WTC11 (cell line): ENCODE measurements at regions not wholly inside any gene's neighbourhood (a gene's known extent, or its start where the extent isn't known, plus 50 kb on each side); places are given as distances from the start of the nearest gene placed in this dataset.

Source experiments
- ATAC-seq: fragments of 200-7000 bp; cut with Tn5 transposase; 2 replicates; pipeline ENCODE4 v1.10.0; 2021; ENCODE audit warnings: mild to moderate bottlenecking, moderate library complexity
- CTCF ChIA-PET: fragments of 300-600 bp; sonication (Branson Sonifier 250); formaldehyde crosslinking; loops from one replicate; lab custom pipeline; 2021; ENCODE audit warnings: antibody characterized with exemption; lab: Charles Lee
- POLR2A ChIA-PET: fragments of 350-600 bp; sonication (Branson Sonifier 250); formaldehyde crosslinking; loops from one replicate; lab custom pipeline; 2021; ENCODE audit warnings: antibody characterized with exemption; lab: Charles Lee
- DNase-seq: peaks from one replicate; pipeline ENCODE4 v3.0.0; 2021; ENCODE audit warnings: low spot score
- H3K27ac Mint-ChIP-seq: 2 replicates; pipeline ENCODE4 v1.8.0; 2021; ENCODE audit warnings: mixed read lengths
- H3K27me3 Mint-ChIP-seq: 2 replicates; pipeline ENCODE4 v1.8.0; 2021; ENCODE audit warnings: low read depth, mild to moderate bottlenecking, moderate library complexity, mixed read lengths
- H3K36me3 Mint-ChIP-seq: 2 replicates; pipeline ENCODE4 v1.8.0; 2021; ENCODE audit warnings: mixed read lengths
- H3K4me1 Mint-ChIP-seq: 2 replicates; pipeline ENCODE4 v1.8.0; 2022; ENCODE audit warnings: mixed read lengths
- H3K4me3 Mint-ChIP-seq: 2 replicates; pipeline ENCODE4 v1.8.0; 2021; ENCODE audit warnings: mild to moderate bottlenecking, moderate library complexity, mixed read lengths
- H3K9me3 Mint-ChIP-seq: 2 replicates; pipeline ENCODE4 v1.8.0; 2021; ENCODE audit warnings: mixed read lengths
- FOXP1 ChIP-seq: sonication (generic); formaldehyde crosslinking; IDR thresholded peaks from 2 replicates; pipeline ENCODE4 v1.8.0; 2022; ENCODE audit warnings: missing genetic modification reagents, mild to moderate bottlenecking, moderate library complexity, borderline replicate concordance
- NFYB ChIP-seq: sonication (generic); formaldehyde crosslinking; conservative IDR thresholded peaks from 2 replicates; pipeline ENCODE4 v1.8.0; 2022; ENCODE audit warnings: low read depth, missing genetic modification reagents
- OVOL2 ChIP-seq: fragments of 250-450 bp; sonication (Bioruptor Pico); IDR thresholded peaks from 2 replicates; pipeline ENCODE4 v1.9.0; 2021; ENCODE audit warnings: mild to moderate bottlenecking, borderline replicate concordance
- PRRX2 ChIP-seq: fragments of 250-450 bp; sonication (Bioruptor Pico); IDR thresholded peaks from 2 replicates; pipeline ENCODE4 v1.8.0; 2021; ENCODE audit warnings: mild to moderate bottlenecking
- RELA ChIP-seq: sonication (generic); formaldehyde crosslinking; IDR thresholded peaks from 2 replicates; pipeline ENCODE4 v1.8.1; 2022; ENCODE audit warnings: missing genetic modification reagents, mild to moderate bottlenecking, borderline replicate concordance
- RORB ChIP-seq: fragments of 250-450 bp; sonication (Bioruptor Pico); IDR thresholded peaks from 2 replicates; pipeline ENCODE4 v1.9.0; 2021; ENCODE audit warnings: mild to moderate bottlenecking
- SMAD3 ChIP-seq: sonication (generic); formaldehyde crosslinking; IDR thresholded peaks from 2 replicates; pipeline ENCODE4 v1.8.0; 2022; ENCODE audit warnings: missing genetic modification reagents, mild to moderate bottlenecking, borderline replicate concordance
- SP1 ChIP-seq: sonication (generic); formaldehyde crosslinking; conservative IDR thresholded peaks from 2 replicates; pipeline ENCODE4 v1.8.1; 2022; ENCODE audit warnings: missing genetic modification reagents
- TP53 ChIP-seq: sonication (generic); formaldehyde crosslinking; IDR thresholded peaks from 2 replicates; pipeline ENCODE4 v1.8.1; 2023; ENCODE audit warnings: mild to moderate bottlenecking, missing genetic modification reagents
- ZBTB21 ChIP-seq: sonication (generic); formaldehyde crosslinking; IDR thresholded peaks from 2 replicates; pipeline ENCODE4 v1.8.1; 2023; ENCODE audit warnings: mild to moderate bottlenecking, missing genetic modification reagents, borderline replicate concordance
- ZNF138 ChIP-seq: sonication (generic); formaldehyde crosslinking; conservative IDR thresholded peaks from 2 replicates; pipeline ENCODE4 v1.8.1; 2022; ENCODE audit warnings: mild to moderate bottlenecking, moderate library complexity, missing genetic modification reagents
- ZNF219 ChIP-seq: sonication (generic); formaldehyde crosslinking; IDR thresholded peaks from 2 replicates; pipeline ENCODE4 v1.8.0; 2023; ENCODE audit warnings: missing genetic modification reagents, mild to moderate bottlenecking, borderline replicate concordance
- ZNF232 ChIP-seq: sonication (generic); formaldehyde crosslinking; IDR thresholded peaks from 2 replicates; pipeline ENCODE4 v1.8.0; 2022; ENCODE audit warnings: mild to moderate bottlenecking, missing genetic modification reagents
- ZNF671 ChIP-seq: fragments of 250-450 bp; sonication (Bioruptor Pico); IDR thresholded peaks from 2 replicates; pipeline ENCODE4 v1.8.0; 2021; ENCODE audit warnings: mild to moderate bottlenecking
- TF ChIP-seq, protein P1 (sequence below): sonication (generic); formaldehyde crosslinking; IDR thresholded peaks from 2 replicates; pipeline ENCODE4 v1.8.0; 2023; ENCODE audit warnings: missing genetic modification reagents, mild to moderate bottlenecking, borderline replicate concordance
- TF ChIP-seq, protein P2 (sequence below): sonication (generic); formaldehyde crosslinking; IDR thresholded peaks from 2 replicates; pipeline ENCODE4 v1.8.0; 2023; ENCODE audit warnings: mild to moderate bottlenecking, missing genetic modification reagents
- TF ChIP-seq, protein P3 (sequence below): sonication (generic); formaldehyde crosslinking; IDR thresholded peaks from 2 replicates; pipeline ENCODE4 v1.8.1; 2023; ENCODE audit warnings: mild to moderate bottlenecking, moderate library complexity, missing genetic modification reagents
- TF ChIP-seq, protein P4 (sequence below): sonication (generic); formaldehyde crosslinking; IDR thresholded peaks from 2 replicates; pipeline ENCODE4 v1.8.0; 2022; ENCODE audit warnings: mild to moderate bottlenecking, missing genetic modification reagents
- TF ChIP-seq, protein P5 (sequence below): fragments of 250-450 bp; sonication (Bioruptor Pico); conservative IDR thresholded peaks from 2 replicates; pipeline ENCODE4 v1.9.0; 2021; ENCODE audit warnings: mild to moderate bottlenecking
- TF ChIP-seq, protein P6 (sequence below): fragments of 250-450 bp; sonication (Bioruptor Pico); IDR thresholded peaks from 2 replicates; pipeline ENCODE4 v1.9.0; 2021; ENCODE audit warnings: mild to moderate bottlenecking, borderline replicate concordance

DNA sequence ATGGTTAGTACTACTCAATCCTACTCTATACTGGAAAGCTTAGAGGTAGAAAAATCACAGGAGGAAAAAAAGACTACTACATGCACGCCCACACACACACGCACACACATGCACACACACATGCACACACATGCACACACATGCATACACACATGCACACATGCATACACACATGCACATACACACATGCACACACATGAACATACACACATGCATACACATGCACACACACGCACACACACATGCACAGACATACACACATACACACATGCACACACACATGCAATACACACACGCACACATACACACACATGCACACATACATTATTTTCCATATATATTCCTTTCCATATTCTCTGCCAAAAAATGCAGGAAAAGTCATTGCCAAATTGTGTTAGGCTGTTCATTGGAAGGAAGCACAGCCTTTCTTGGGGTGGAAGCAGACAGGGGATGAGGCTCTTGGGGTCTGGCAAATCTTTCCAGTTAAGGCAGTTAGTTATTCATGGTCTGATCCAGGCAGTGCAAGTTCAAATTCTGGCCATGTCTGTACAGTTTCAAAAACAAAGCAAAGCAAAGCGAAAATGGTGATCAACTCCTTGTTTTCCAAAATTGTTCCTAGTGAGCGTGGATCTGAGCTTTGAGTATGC lies 187.9 kb upstream of the EGFLAM start:
- no peak for TF ChIP-seq ZBTB21 (CRISPR knock-in tag)
- no peak for TF ChIP-seq RORB (CRISPR knock-in tag)
- TF ChIP-seq TP53 (CRISPR knock-in tag), result no peak
- no peak for TF ChIP-seq SMAD3 (CRISPR knock-in tag)
- TF ChIP-seq, protein P1, sequence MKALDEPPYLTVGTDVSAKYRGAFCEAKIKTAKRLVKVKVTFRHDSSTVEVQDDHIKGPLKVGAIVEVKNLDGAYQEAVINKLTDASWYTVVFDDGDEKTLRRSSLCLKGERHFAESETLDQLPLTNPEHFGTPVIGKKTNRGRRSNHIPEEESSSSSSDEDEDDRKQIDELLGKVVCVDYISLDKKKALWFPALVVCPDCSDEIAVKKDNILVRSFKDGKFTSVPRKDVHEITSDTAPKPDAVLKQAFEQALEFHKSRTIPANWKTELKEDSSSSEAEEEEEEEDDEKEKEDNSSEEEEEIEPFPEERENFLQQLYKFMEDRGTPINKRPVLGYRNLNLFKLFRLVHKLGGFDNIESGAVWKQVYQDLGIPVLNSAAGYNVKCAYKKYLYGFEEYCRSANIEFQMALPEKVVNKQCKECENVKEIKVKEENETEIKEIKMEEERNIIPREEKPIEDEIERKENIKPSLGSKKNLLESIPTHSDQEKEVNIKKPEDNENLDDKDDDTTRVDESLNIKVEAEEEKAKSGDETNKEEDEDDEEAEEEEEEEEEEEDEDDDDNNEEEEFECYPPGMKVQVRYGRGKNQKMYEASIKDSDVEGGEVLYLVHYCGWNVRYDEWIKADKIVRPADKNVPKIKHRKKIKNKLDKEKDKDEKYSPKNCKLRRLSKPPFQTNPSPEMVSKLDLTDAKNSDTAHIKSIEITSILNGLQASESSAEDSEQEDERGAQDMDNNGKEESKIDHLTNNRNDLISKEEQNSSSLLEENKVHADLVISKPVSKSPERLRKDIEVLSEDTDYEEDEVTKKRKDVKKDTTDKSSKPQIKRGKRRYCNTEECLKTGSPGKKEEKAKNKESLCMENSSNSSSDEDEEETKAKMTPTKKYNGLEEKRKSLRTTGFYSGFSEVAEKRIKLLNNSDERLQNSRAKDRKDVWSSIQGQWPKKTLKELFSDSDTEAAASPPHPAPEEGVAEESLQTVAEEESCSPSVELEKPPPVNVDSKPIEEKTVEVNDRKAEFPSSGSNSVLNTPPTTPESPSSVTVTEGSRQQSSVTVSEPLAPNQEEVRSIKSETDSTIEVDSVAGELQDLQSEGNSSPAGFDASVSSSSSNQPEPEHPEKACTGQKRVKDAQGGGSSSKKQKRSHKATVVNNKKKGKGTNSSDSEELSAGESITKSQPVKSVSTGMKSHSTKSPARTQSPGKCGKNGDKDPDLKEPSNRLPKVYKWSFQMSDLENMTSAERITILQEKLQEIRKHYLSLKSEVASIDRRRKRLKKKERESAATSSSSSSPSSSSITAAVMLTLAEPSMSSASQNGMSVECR, result no peak
- TF ChIP-seq, protein P2, sequence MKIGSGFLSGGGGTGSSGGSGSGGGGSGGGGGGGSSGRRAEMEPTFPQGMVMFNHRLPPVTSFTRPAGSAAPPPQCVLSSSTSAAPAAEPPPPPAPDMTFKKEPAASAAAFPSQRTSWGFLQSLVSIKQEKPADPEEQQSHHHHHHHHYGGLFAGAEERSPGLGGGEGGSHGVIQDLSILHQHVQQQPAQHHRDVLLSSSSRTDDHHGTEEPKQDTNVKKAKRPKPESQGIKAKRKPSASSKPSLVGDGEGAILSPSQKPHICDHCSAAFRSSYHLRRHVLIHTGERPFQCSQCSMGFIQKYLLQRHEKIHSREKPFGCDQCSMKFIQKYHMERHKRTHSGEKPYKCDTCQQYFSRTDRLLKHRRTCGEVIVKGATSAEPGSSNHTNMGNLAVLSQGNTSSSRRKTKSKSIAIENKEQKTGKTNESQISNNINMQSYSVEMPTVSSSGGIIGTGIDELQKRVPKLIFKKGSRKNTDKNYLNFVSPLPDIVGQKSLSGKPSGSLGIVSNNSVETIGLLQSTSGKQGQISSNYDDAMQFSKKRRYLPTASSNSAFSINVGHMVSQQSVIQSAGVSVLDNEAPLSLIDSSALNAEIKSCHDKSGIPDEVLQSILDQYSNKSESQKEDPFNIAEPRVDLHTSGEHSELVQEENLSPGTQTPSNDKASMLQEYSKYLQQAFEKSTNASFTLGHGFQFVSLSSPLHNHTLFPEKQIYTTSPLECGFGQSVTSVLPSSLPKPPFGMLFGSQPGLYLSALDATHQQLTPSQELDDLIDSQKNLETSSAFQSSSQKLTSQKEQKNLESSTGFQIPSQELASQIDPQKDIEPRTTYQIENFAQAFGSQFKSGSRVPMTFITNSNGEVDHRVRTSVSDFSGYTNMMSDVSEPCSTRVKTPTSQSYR (CRISPR knock-in tag), result no peak
- TF ChIP-seq ZNF219 (CRISPR knock-in tag), result no peak
- TF ChIP-seq, protein P3, sequence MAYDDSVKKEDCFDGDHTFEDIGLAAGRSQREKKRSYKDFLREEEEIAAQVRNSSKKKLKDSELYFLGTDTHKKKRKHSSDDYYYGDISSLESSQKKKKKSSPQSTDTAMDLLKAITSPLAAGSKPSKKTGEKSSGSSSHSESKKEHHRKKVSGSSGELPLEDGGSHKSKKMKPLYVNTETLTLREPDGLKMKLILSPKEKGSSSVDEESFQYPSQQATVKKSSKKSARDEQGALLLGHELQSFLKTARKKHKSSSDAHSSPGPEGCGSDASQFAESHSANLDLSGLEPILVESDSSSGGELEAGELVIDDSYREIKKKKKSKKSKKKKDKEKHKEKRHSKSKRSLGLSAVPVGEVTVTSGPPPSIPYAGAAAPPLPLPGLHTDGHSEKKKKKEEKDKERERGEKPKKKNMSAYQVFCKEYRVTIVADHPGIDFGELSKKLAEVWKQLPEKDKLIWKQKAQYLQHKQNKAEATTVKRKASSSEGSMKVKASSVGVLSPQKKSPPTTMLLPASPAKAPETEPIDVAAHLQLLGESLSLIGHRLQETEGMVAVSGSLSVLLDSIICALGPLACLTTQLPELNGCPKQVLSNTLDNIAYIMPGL (CRISPR knock-in tag), result no peak
- no peak for TF ChIP-seq ZNF138
- TF ChIP-seq OVOL2, result no peak
- no peak for TF ChIP-seq SP1 (CRISPR knock-in tag)
- no peak for TF ChIP-seq NFYB (CRISPR knock-in tag)
- TF ChIP-seq RELA (CRISPR knock-in tag), result no peak
- TF ChIP-seq ZNF671 (CRISPR knock-in tag), result no peak
- no peak for TF ChIP-seq PRRX2 (CRISPR knock-in tag)
- TF ChIP-seq, protein P4, sequence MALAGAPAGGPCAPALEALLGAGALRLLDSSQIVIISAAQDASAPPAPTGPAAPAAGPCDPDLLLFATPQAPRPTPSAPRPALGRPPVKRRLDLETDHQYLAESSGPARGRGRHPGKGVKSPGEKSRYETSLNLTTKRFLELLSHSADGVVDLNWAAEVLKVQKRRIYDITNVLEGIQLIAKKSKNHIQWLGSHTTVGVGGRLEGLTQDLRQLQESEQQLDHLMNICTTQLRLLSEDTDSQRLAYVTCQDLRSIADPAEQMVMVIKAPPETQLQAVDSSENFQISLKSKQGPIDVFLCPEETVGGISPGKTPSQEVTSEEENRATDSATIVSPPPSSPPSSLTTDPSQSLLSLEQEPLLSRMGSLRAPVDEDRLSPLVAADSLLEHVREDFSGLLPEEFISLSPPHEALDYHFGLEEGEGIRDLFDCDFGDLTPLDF, result no peak
- TF ChIP-seq ZNF232 (CRISPR knock-in tag), result no peak
- H3K27me3 Mint-ChIP-seq, result no peaks in the 10 kb centered on the region; the same call in 1 of the 2 replicates
- no peaks in the 10 kb centered on the region for H3K36me3 Mint-ChIP-seq
- ChIA-PET CTCF (no interaction called here), POLR2A (no interaction called here)
- no peaks in the 10 kb centered on the region for H3K4me1 Mint-ChIP-seq
- H3K27ac Mint-ChIP-seq, result no peak overlapping the region
- H3K9me3 Mint-ChIP-seq, result no peaks in the 10 kb centered on the region
- ATAC-seq (no peak), DNase-seq (no peak)
- H3K4me3 Mint-ChIP-seq, result no peak overlapping the region

DNA sequence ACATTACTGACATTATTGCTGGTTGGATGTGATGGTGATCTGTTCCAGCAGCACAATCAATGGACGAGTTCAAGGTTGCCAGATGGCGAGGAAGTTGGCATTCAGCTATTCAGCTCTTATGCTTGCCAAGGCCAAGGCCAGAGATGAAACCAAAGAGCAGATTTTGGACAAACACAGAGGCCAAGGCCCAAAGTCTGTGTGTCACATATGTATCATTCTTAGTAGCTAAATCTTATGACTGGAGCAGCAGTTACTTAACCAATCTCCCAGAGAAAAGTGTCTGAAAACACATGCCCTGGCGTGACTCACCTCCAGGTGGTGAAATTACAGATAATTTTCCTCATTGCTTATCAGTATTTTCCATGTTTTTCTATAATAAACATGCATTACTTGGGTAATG lies 189.0 kb upstream of the EGFLAM start:
- no peaks in the 10 kb centered on the region for H3K27me3 Mint-ChIP-seq
- no peaks in the 10 kb centered on the region for H3K4me1 Mint-ChIP-seq
- ChIA-PET POLR2A (no interaction called here), CTCF (no interaction called here)
- no peak for ATAC-seq
- no peak for DNase-seq
- no peak overlapping the region for H3K27ac Mint-ChIP-seq
- no peaks in the 10 kb centered on the region for H3K36me3 Mint-ChIP-seq
- peaks cover 6% of the 10 kb centered on the region for H3K9me3 Mint-ChIP-seq
- no peak overlapping the region for H3K4me3 Mint-ChIP-seq
- no peak for TF ChIP-seq FOXP1 (CRISPR knock-in tag)
- TF ChIP-seq, protein P5, sequence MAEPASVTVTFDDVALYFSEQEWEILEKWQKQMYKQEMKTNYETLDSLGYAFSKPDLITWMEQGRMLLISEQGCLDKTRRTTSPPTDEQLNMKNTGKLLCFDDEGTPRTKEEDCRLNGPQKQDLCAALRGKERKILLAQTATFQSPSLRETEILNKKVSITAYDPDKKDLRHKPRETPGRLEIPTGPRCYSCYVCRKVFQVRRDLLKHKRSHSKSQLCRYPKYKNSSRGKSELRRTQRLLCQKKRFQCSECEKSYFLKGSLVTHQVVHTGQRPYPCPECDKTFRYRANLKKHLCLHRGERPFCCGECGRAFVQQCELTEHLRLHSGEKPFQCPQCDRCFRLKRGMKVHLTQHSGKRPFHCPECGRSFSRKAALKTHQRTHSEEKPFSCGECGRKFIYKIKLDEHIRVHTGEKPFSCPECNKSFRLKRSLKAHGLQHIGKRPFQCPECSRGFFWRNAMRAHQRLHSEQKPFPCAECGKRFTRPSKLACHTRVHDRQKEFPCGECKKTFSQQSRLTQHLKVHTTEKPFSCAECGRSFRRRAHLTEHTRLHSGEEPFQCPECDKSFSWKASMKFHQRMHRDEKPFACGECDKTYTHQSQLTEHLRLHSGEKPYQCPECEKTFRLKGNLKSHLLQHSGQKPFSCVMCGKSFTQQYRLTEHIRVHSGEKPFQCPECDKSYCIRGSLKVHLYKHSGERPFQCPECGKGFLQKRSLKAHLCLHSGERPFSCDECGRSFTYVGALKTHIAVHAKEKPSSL, result no peak
- TF ChIP-seq, protein P6, sequence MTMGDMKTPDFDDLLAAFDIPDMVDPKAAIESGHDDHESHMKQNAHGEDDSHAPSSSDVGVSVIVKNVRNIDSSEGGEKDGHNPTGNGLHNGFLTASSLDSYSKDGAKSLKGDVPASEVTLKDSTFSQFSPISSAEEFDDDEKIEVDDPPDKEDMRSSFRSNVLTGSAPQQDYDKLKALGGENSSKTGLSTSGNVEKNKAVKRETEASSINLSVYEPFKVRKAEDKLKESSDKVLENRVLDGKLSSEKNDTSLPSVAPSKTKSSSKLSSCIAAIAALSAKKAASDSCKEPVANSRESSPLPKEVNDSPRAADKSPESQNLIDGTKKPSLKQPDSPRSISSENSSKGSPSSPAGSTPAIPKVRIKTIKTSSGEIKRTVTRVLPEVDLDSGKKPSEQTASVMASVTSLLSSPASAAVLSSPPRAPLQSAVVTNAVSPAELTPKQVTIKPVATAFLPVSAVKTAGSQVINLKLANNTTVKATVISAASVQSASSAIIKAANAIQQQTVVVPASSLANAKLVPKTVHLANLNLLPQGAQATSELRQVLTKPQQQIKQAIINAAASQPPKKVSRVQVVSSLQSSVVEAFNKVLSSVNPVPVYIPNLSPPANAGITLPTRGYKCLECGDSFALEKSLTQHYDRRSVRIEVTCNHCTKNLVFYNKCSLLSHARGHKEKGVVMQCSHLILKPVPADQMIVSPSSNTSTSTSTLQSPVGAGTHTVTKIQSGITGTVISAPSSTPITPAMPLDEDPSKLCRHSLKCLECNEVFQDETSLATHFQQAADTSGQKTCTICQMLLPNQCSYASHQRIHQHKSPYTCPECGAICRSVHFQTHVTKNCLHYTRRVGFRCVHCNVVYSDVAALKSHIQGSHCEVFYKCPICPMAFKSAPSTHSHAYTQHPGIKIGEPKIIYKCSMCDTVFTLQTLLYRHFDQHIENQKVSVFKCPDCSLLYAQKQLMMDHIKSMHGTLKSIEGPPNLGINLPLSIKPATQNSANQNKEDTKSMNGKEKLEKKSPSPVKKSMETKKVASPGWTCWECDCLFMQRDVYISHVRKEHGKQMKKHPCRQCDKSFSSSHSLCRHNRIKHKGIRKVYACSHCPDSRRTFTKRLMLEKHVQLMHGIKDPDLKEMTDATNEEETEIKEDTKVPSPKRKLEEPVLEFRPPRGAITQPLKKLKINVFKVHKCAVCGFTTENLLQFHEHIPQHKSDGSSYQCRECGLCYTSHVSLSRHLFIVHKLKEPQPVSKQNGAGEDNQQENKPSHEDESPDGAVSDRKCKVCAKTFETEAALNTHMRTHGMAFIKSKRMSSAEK (CRISPR knock-in tag), result no peak
